Transverse colon (tissue), 4 donors: ENCODE measurements at regions not wholly inside any gene's neighbourhood (a gene's known extent, or its start where the extent isn't known, plus 50 kb on each side); places are given as distances from the start of the nearest gene placed in this dataset.
A peak's percentile ranks its signal among the peaks of the same experiment; 100 is the strongest.

Experiments used
- DNase-seq: peaks from one replicate; pipeline ENCODE4 v3.0.0-alpha.2; 2019
- H3K27ac ChIP-seq, 4 donors: fragments of 200-600 bp; sonication (generic); 2 replicates each; pipeline ENCODE4 v1.5.1; 2016 to 2018; ENCODE audit warnings: inconsistent platforms in 4 of 4
- H3K27me3 ChIP-seq: fragments of 200-600 bp; sonication (generic); 2 replicates; pipeline ENCODE4 v1.5.1; 2017; ENCODE audit warnings: inconsistent platforms
- H3K36me3 ChIP-seq, 4 donors: fragments of 200-600 bp; sonication (generic); 2 replicates each; pipeline ENCODE4 v1.5.1; 2017 to 2019; ENCODE audit warnings: inconsistent platforms in 4 of 4
- H3K4me1 ChIP-seq, 4 donors: fragments of 200-600 bp; sonication (generic); 2 replicates each; pipeline ENCODE4 v1.5.1; 2017 to 2020; ENCODE audit warnings: inconsistent platforms in 4 of 4
- H3K4me3 ChIP-seq, 4 donors: fragments of 200-600 bp; sonication (generic); 1 replicate in 1 of 4; 2 replicates in 3 of 4; pipeline versions ENCODE4 v1.5.1 to v1.6.1; 2017 to 2019; ENCODE audit warnings: inconsistent platforms in 4 of 4
- H3K9me3 ChIP-seq, 2 donors: fragments of 200-600 bp; sonication (generic); 2 replicates each; pipeline ENCODE4 v1.5.1; 2017 to 2019; ENCODE audit warnings: inconsistent platforms in 2 of 2
- CTCF ChIP-seq, 5 experiments: fragments of 200-600 bp in 3 of 5; fragments of 450-650 bp in 2 of 5; sonication (generic) in 3 of 5; IDR thresholded peaks; 1 replicate in 2 of 5; 2 replicates in 3 of 5; pipeline ENCODE4 v1.5.1; 2016 to 2017; ENCODE audit warnings: antibody characterized with exemption in 5 of 5, inconsistent platforms in 3 of 5, mild to moderate bottlenecking in 2 of 5, moderate library complexity in 1 of 5
- EP300 ChIP-seq: sonication (generic); formaldehyde crosslinking; IDR thresholded peaks from one replicate; pipeline ENCODE4 v1.6.1; 2017; ENCODE audit warnings: antibody characterized with exemption, low read depth
- POLR2A ChIP-seq: fragments of 450-650 bp; IDR thresholded peaks from one replicate; pipeline ENCODE4 v1.6.1; 2016; ENCODE audit warnings: antibody characterized with exemption, mild to moderate bottlenecking, moderate library complexity
- POLR2AphosphoS5 ChIP-seq, 3 donors: sonication (generic); formaldehyde crosslinking; IDR thresholded peaks; one replicate each; pipeline ENCODE4 v1.6.1; 2016; ENCODE audit warnings: antibody characterized with exemption in 3 of 3
- WGBS, 2 donors: methylation state at CpG; one replicate each; pipeline ENCODE4 v1.1.5; 2018; ENCODE audit warnings: low coverage in 1 of 2; 5-methylcytosine and 5-hydroxymethylcytosine counted together
- in situ Hi-C, 4 donors: fragments of 200-750 bp; cut with MboI; loops; one replicate each; pipeline versions ENCODE4 v1.15.0 to v1.15.1; 2017; ENCODE audit warnings: low sequenced_read_pairs in 3 of 4, low pct_ligation_motif_present in 1 of 4, low pct_unique_long_range_greater_than_20kb in 1 of 4
- intact Hi-C: fragments of 100-400 bp; cut with DNase I; formaldehyde crosslinking; loops from one replicate; pipeline ENCODE4 v1.15.1; 2023; ENCODE audit warnings: low total_unique reads

- Histone ChIP-seq H3K36me3 (no peaks in the 10 kb centered on the region), H3K4me3 (no peak overlapping the region), H3K27ac (no peak overlapping the region), H3K4me1 (no peaks in the 10 kb centered on the region), H3K27me3 (no peaks in the 10 kb centered on the region), H3K9me3 (peaks cover 0 to 4% of the 10 kb centered on the region in 2 donors)
- 64 to 73% methylated on average over 2 to 3 of the region's 3 CpGs for WGBS, 2 donors
- in situ Hi-C loops: no loop called here
- intact Hi-C loops: no loop called here
- DNase-seq: no peak
- TF ChIP-seq POLR2AphosphoS5 (IDR thresholded peaks at IDR 0.05): no peak
- TF ChIP-seq EP300: no peak
- no peak for TF ChIP-seq CTCF (IDR thresholded peaks at IDR 0.05)
- TF ChIP-seq POLR2A: no peak
Measured at GRCh38 chr5:110853267-110853666, 114.5 kb downstream of the SLC25A46 start.

- H3K27me3 ChIP-seq: no peaks in the 10 kb centered on the region
- H3K4me3 ChIP-seq: no peak overlapping the region
- TF ChIP-seq POLR2AphosphoS5 (IDR thresholded peaks at IDR 0.05): no peak
- no peak for TF ChIP-seq EP300
- no peak for TF ChIP-seq CTCF (IDR thresholded peaks at IDR 0.05)
- TF ChIP-seq POLR2A: no peak
- intact Hi-C loops: no loop called here
- H3K4me1 ChIP-seq: no peaks in the 10 kb centered on the region
- DNase-seq: no peak
- no peak overlapping the region for H3K27ac ChIP-seq
- H3K9me3 ChIP-seq: no peaks in the 10 kb centered on the region
- in situ Hi-C loops: no loop called here
- no peaks in the 10 kb centered on the region for H3K36me3 ChIP-seq
- WGBS, 2 donors: 50 to 73% methylated on average over 1 of the region's 1 CpG
Measured at GRCh38 chr5:110854200-110854599, 115.4 kb downstream of the SLC25A46 start.

- intact Hi-C loops (no loop called here), in situ Hi-C loops (no loop called here)
- no peak for TF ChIP-seq CTCF (IDR thresholded peaks at IDR 0.05)
- no peak for TF ChIP-seq POLR2A
- TF ChIP-seq POLR2AphosphoS5 (IDR thresholded peaks at IDR 0.05): no peak
- TF ChIP-seq EP300: no peak
- H3K27ac ChIP-seq: no peak overlapping the region
- H3K9me3 ChIP-seq: no peaks in the 10 kb centered on the region
- H3K4me1 ChIP-seq: no peaks in the 10 kb centered on the region
- no peaks in the 10 kb centered on the region for H3K36me3 ChIP-seq
- no peak for DNase-seq
- no peaks in the 10 kb centered on the region for H3K27me3 ChIP-seq
- H3K4me3 ChIP-seq: no peak overlapping the region
- WGBS, 2 donors: 61 to 100% methylated on average over 1 of the region's 1 CpG
Measured at GRCh38 chr5:110855961-110856360, 117.2 kb downstream of the SLC25A46 start.

GRCh38 chr5:110865400-110866094 lies 126.7 kb downstream of the SLC25A46 start:
- WGBS, 2 donors: 69 to 70% methylated on average over 3 to 4 of the region's 4 CpGs
- H3K4me1 ChIP-seq: no peaks in the 10 kb centered on the region
- in situ Hi-C loops (no loop called here), intact Hi-C loops (no loop called here)
- no peaks in the 10 kb centered on the region for H3K9me3 ChIP-seq
- TF ChIP-seq POLR2AphosphoS5 (IDR thresholded peaks at IDR 0.05): no peak
- peak in 1 of 5 experiments; percentile 21 for TF ChIP-seq CTCF (IDR thresholded peaks at IDR 0.05)
- H3K27me3 ChIP-seq: no peaks in the 10 kb centered on the region
- H3K4me3 ChIP-seq: no peak overlapping the region
- H3K27ac ChIP-seq: no peak overlapping the region
- no peaks in the 10 kb centered on the region for H3K36me3 ChIP-seq
- no peak for DNase-seq
